ENCODE measurements at regions not wholly inside any gene's neighbourhood (a gene's known extent, or its start where the extent isn't known, plus 50 kb on each side); places are given as distances from the start of the nearest gene placed in this dataset.

DNA sequence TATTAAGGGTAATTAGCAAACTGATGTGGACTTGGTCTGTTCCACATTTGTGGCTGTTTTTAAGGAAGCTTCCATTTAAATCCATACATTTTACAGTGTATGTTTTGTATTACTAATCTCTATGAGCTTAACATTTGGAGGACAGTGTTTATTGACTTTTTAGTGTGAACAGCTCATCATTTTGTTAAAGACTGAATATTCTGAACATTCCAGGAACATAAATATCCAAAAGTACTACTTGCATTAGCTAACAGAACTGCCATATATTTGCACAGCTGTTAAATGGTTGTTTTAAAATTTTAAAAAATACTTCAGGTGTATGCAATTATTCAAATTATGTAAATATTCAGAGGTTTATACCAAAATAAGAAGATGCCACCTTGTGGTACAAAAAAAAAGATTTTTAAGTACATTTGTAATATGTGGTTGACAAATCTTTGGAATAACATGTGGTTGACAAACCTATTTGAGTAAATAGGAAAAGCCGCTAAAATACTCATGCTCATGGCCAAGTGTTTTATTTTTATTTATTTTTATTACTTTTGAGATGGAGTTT lies 439.7 kb upstream of the FANCL start:
- no peaks in the 10 kb centered on the region for H3K27me3 ChIP-seq (ENCODE audit: insufficient read depth in 3 of 3, low read length in 2 of 3)
- no peaks in the 10 kb centered on the region for H3K9me3 ChIP-seq
- H3K36me3 ChIP-seq (ENCODE audit: insufficient read depth in 1 of 2, low read depth in 1 of 2), result no peaks in the 10 kb centered on the region
- H3K27ac ChIP-seq, result no peak overlapping the region
- no peak for DNase-seq
- WGBS, 3 donors, result 93 to 98% (median 98%) methylated on average over 1 of the region's 1 CpG
- intact Hi-C loops (cut with DNase I), result no loop called here
- ATAC-seq, result no peak
- H3K4me3 ChIP-seq, result no peak overlapping the region
- no peaks in the 10 kb centered on the region for H3K4me1 ChIP-seq
- TF ChIP-seq, protein P1, sequence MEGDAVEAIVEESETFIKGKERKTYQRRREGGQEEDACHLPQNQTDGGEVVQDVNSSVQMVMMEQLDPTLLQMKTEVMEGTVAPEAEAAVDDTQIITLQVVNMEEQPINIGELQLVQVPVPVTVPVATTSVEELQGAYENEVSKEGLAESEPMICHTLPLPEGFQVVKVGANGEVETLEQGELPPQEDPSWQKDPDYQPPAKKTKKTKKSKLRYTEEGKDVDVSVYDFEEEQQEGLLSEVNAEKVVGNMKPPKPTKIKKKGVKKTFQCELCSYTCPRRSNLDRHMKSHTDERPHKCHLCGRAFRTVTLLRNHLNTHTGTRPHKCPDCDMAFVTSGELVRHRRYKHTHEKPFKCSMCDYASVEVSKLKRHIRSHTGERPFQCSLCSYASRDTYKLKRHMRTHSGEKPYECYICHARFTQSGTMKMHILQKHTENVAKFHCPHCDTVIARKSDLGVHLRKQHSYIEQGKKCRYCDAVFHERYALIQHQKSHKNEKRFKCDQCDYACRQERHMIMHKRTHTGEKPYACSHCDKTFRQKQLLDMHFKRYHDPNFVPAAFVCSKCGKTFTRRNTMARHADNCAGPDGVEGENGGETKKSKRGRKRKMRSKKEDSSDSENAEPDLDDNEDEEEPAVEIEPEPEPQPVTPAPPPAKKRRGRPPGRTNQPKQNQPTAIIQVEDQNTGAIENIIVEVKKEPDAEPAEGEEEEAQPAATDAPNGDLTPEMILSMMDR (IDR thresholded peaks at IDR 0.05), result no peak

DNA sequence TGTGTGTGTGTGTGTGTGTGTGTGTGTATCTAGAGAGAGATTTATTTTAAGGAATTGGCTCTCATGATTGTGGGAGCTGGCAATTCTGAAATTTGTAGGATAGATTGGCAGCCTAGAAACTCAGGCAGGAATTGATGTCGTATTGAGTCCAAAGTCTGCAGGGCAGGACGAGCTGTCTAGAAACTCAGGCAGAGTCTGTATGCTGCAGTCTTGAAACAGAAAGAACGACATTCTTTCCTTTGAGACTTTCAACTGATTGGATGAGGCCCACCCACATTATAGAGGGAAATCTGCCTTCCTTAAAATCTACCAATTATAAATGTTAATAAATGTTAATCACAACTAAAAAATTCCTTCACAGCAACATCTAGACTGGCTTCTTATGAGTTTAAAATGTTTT lies 436.6 kb upstream of the FANCL start:
- ATAC-seq, result no peak
- Histone ChIP-seq H3K4me1 (no peaks in the 10 kb centered on the region), H3K27me3 (ENCODE audit: insufficient read depth in 3 of 3, low read length in 2 of 3) (no peaks in the 10 kb centered on the region), H3K36me3 (ENCODE audit: insufficient read depth in 1 of 2, low read depth in 1 of 2) (no peaks in the 10 kb centered on the region), H3K27ac (no peak overlapping the region), H3K9me3 (no peaks in the 10 kb centered on the region), H3K4me3 (no peak overlapping the region)
- intact Hi-C loops (cut with DNase I), result no loop called here
- 61 to 77% (median 75%) methylated on average over 3 of the region's 3 CpGs for WGBS, 3 donors
- DNase-seq, result no peak
- TF ChIP-seq, protein P1 (IDR thresholded peaks at IDR 0.05), result no peak

DNA sequence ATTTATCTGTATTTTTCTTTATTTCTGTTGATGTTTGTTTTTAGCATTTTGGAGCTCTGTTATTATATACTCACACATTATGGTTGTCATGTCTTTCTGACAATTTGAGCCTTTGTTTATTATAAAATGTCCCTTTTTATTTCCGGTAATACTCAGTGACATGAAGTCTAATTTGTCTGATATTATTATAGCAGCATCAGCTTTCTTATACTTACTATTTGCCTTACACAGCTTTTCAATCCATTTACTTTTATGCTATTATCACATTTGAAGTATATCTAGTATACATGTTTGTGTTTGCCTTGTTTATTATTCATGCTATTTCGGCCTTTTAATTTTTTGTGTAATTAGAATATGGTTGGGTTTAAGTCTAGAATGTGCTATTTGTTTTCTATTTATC lies 430.6 kb upstream of the FANCL start:
- Histone ChIP-seq H3K9me3 (no peaks in the 10 kb centered on the region), H3K4me1 (no peaks in the 10 kb centered on the region), H3K4me3 (no peak overlapping the region), H3K27ac (no peak overlapping the region), H3K27me3 (ENCODE audit: insufficient read depth in 3 of 3, low read length in 2 of 3) (no peaks in the 10 kb centered on the region), H3K36me3 (ENCODE audit: insufficient read depth in 1 of 2, low read depth in 1 of 2) (no peaks in the 10 kb centered on the region)
- TF ChIP-seq, protein P1 (IDR thresholded peaks at IDR 0.05), result no peak
- no peak for DNase-seq
- intact Hi-C loops (cut with DNase I), result no loop called here
- ATAC-seq, result no peak
- WGBS, 3 donors, result 91 to 95% (median 93%) methylated on average over 2 of the region's 2 CpGs

DNA sequence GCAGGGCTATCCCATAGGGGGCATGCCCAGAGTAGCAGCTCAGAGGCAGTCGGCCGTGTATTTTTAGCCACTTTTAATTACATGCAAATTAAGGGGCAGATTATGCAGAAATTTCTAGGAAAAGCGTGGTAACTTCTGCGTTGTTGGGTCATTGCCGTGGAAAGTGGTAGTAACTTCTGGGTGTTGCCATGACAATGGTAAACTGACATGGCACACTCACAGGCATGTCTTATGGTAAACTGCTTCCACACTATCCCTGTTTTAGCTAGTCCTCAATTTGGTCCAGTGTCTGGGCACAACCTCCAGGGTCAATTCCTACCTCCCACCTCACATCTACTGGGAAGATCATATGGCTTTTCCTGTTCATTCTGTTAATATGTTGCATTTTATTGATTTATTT lies 428.9 kb upstream of the FANCL start:
- Histone ChIP-seq H3K27me3 (ENCODE audit: insufficient read depth in 3 of 3, low read length in 2 of 3) (no peaks in the 10 kb centered on the region), H3K4me1 (no peaks in the 10 kb centered on the region), H3K9me3 (no peaks in the 10 kb centered on the region), H3K36me3 (ENCODE audit: insufficient read depth in 1 of 2, low read depth in 1 of 2) (no peaks in the 10 kb centered on the region), H3K27ac (no peak overlapping the region), H3K4me3 (no peak overlapping the region)
- TF ChIP-seq, protein P1 (IDR thresholded peaks at IDR 0.05), result no peak
- DNase-seq (no peak), ATAC-seq (no peak)
- WGBS, 3 donors, result 82 to 90% (median 82%) methylated on average over 5 of the region's 5 CpGs
- intact Hi-C loops (cut with DNase I), result no loop called here

DNA sequence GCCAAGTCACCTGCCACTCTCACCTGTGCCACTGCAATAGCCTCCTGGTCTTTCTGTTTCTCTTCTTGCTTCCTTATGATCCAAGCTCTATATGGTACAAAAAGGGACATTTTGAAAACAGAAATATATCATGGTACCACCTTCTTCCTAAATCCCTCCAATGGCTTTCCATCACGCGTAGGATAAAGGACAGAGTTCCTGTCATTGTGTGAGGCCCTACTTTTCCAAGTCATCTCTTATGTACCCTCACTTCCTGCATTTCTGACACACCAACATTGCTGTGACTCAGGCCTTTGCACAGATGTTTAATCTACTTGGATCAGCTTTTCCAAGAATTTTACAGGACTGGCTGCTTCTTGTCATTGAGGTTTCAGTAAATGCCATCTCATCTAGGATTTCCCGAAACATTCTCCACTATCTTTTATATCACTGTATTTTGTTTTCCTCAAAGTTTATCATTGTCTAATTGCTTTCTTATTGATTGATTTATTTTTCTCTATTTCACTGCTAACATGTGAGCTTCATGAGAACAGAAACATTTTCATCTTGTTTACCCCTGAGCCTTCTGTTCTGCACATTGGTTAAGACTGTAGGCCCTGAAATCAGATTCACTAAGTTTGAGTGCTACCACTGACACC lies 426.1 kb upstream of the FANCL start:
- ATAC-seq, result no peak
- WGBS, 3 donors, result 51 to 83% (median 76%) methylated on average over 3 of the region's 3 CpGs
- Histone ChIP-seq H3K27me3 (ENCODE audit: insufficient read depth in 3 of 3, low read length in 2 of 3) (no peaks in the 10 kb centered on the region), H3K27ac (no peak overlapping the region), H3K36me3 (ENCODE audit: insufficient read depth in 1 of 2, low read depth in 1 of 2) (no peaks in the 10 kb centered on the region), H3K4me1 (no peaks in the 10 kb centered on the region), H3K9me3 (no peaks in the 10 kb centered on the region), H3K4me3 (no peak overlapping the region)
- TF ChIP-seq, protein P1 (IDR thresholded peaks at IDR 0.05), result no peak
- no peak for DNase-seq
- intact Hi-C loops (cut with DNase I), result no loop called here
